ENCODE measurements at regions not wholly inside any gene's neighbourhood (a gene's known extent, or its start where the extent isn't known, plus 50 kb on each side); places are given as distances from the start of the nearest gene placed in this dataset.

DNA sequence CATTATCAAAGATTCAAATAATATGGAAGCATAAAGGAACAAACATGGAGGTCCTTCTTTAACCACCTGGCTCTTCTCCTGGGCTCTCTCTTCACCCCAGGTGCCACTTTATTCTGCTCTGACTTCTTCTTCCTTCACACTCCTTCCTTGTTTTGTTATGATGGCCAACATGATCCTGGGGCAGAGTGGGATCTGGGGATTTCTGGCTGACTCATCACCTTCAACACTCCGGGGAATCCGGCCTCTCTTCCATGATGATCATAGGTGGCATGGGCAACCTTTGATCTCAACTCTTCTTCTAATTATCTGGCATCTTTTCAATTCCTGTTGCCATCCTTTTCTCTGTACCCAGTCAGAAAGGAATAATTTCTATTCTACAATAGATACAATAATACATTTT, 62.1 kb upstream of the TRPC7 start:
- Histone ChIP-seq H3K4me1 (replicated peaks) (no peaks in the 10 kb centered on the region), H3K36me3 (no peaks in the 10 kb centered on the region), H3K9me3 (no peaks in the 10 kb centered on the region), H3K27me3 (replicated peaks; ENCODE audit: insufficient read depth) (no peaks in the 10 kb centered on the region), H3K4me3 (no peak overlapping the region), H3K27ac (no peak overlapping the region)
- TF ChIP-seq, protein P1, sequence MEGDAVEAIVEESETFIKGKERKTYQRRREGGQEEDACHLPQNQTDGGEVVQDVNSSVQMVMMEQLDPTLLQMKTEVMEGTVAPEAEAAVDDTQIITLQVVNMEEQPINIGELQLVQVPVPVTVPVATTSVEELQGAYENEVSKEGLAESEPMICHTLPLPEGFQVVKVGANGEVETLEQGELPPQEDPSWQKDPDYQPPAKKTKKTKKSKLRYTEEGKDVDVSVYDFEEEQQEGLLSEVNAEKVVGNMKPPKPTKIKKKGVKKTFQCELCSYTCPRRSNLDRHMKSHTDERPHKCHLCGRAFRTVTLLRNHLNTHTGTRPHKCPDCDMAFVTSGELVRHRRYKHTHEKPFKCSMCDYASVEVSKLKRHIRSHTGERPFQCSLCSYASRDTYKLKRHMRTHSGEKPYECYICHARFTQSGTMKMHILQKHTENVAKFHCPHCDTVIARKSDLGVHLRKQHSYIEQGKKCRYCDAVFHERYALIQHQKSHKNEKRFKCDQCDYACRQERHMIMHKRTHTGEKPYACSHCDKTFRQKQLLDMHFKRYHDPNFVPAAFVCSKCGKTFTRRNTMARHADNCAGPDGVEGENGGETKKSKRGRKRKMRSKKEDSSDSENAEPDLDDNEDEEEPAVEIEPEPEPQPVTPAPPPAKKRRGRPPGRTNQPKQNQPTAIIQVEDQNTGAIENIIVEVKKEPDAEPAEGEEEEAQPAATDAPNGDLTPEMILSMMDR (IDR thresholded peaks at IDR 0.05) = no peak
- TF ChIP-seq POLR2AphosphoS5 (IDR thresholded peaks at IDR 0.05) (no peak), POLR2A (IDR thresholded peaks at IDR 0.05) (no peak)
- no peak for DNase-seq (ENCODE audit: low spot score)
- 88% methylated on average over 2 of the region's 2 CpGs for WGBS
- intact Hi-C loops (cut with DNase I) = no loop called here

DNA sequence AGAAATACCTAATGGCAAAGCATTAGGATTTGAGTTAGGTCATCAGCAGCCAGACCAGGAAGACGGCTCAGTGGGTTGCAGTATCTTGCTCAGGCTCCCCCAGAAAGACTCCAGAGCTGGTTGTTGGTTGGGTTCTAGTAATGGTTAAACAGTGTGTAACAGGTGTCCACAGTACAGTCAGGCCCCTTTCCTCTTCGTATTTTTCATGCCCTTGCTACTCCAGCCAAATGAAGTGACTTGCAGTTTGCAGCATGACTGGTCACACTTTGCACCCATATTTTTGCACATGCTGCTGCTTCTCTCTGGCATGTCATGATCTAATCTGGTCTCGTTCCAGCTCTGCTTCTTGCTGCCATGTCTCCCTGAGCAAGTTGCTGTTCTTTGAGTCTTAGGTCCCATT, 60.6 kb upstream of the TRPC7 start:
- TF ChIP-seq, protein P1 (IDR thresholded peaks at IDR 0.05) = no peak
- TF ChIP-seq POLR2A (IDR thresholded peaks at IDR 0.05) (no peak), POLR2AphosphoS5 (IDR thresholded peaks at IDR 0.05) (no peak)
- Histone ChIP-seq H3K27ac (no peak overlapping the region), H3K4me3 (no peak overlapping the region), H3K36me3 (no peaks in the 10 kb centered on the region), H3K9me3 (no peaks in the 10 kb centered on the region), H3K4me1 (replicated peaks) (no peaks in the 10 kb centered on the region), H3K27me3 (replicated peaks; ENCODE audit: insufficient read depth) (no peaks in the 10 kb centered on the region)
- intact Hi-C loops (cut with DNase I) = no loop called here
- DNase-seq (ENCODE audit: low spot score) = no peak
- 46% methylated on average over 3 of the region's 3 CpGs for WGBS

DNA sequence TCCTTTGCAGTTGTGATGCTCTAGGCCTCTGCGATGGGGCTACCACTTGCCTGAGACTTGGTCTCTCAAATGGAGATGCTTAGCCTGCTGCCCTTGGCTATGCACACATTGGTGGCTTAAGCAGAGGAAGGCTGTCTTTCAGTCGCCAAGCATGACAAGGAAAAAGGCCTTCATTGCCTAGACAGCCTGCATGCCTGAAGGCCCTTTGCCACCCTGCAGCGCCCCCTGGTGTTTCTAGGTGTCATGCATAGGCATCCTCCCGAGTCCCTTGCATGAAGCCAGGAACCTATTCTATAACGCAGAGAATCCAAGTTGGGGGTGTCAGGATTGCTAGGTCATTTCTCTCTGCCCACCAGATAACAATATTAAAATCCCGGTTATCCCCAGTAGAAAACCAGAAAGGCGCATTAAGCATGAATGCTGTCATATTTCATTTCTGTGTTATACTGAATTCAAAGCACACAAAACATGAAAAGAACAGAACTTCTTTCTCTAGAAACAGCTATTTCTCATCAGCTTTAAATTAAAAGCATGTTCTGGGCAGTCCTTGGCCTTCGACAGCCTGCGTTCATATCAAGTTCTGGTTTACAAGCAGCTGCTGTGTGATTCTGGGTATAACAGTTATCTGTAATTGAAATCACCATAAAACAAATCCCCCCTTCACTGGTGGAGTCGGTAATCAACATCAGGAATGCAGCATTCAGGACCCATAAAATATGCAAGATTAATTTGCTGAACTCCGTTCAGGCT, 59.7 kb upstream of the TRPC7 start:
- intact Hi-C loops (cut with DNase I) = no loop called here
- WGBS = 21% methylated on average over 11 of the region's 11 CpGs

DNA sequence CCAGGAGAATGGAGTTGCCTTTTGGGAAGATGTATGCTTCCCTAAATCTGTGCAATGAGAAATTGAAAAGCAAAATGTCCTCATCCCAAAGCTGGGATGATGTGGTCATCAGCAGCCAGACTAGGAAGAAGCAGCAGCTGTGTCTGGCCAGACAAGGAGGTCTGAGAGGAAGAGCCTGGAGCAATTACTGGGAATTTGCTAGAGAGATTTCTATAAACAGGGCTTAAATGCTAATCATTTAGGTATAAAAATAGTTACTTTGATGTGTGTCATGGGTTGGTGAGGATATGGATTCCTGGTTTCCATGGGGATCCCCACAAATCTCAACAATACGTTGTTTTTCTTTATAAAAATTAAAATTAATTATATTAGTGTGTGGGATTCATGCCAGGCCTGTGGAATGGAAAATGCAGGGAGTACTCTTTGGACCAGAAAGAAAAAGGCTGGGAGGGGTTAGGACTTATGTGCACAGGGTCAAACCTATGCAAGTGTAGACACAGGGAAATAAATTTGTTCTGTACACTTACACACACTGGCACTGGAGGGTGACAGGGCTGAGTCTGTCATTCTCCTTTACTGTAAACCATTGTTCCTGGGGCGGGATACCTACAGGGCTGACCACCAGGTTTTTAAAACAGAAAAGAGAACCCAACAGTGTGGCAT, 58.7 kb upstream of the TRPC7 start:
- no peak for DNase-seq (ENCODE audit: low spot score)
- H3K9me3 ChIP-seq = no peaks in the 10 kb centered on the region
- H3K27ac ChIP-seq = no peak overlapping the region
- intact Hi-C loops (cut with DNase I) = no loop called here
- no peak overlapping the region for H3K4me3 ChIP-seq
- H3K4me1 ChIP-seq (replicated peaks) = no peaks in the 10 kb centered on the region
- WGBS = 83% methylated on average over 2 of the region's 2 CpGs
- no peak for TF ChIP-seq POLR2AphosphoS5 (IDR thresholded peaks at IDR 0.05)
- no peak for TF ChIP-seq POLR2A (IDR thresholded peaks at IDR 0.05)
- TF ChIP-seq, protein P1 (IDR thresholded peaks at IDR 0.05) = no peak
- H3K27me3 ChIP-seq (replicated peaks; ENCODE audit: insufficient read depth) = no peaks in the 10 kb centered on the region
- no peaks in the 10 kb centered on the region for H3K36me3 ChIP-seq

More for the DNA sequence above, 59.7 kb upstream of the TRPC7 start:
- Histone ChIP-seq H3K36me3 (no peaks in the 10 kb centered on the region), H3K27ac (no peak overlapping the region), H3K4me3 (no peak overlapping the region), H3K4me1 (replicated peaks) (no peaks in the 10 kb centered on the region), H3K27me3 (replicated peaks; ENCODE audit: insufficient read depth) (no peaks in the 10 kb centered on the region), H3K9me3 (no peaks in the 10 kb centered on the region)
- DNase-seq (ENCODE audit: low spot score) = peak; percentile 69
- TF ChIP-seq, protein P1 (IDR thresholded peaks at IDR 0.05) = peak; percentile 13 to 79 (median 54)
- no peak for TF ChIP-seq POLR2AphosphoS5 (IDR thresholded peaks at IDR 0.05)
- no peak for TF ChIP-seq POLR2A (IDR thresholded peaks at IDR 0.05)

Data from prostate gland (tissue), 2 donors.